Right renal pelvis (tissue), 4 donors: ENCODE measurements at regions not wholly inside any gene's neighbourhood (a gene's known extent, or its start where the extent isn't known, plus 50 kb on each side); places are given as distances from the start of the nearest gene placed in this dataset.
"Not testable (repeated sequence)": the region's sequence is repeated elsewhere in the genome, so short reads cannot be mapped to it uniquely, and the experiment has no call there.

ENCODE experiments used
- DNase-seq, 4 donors: peaks; one replicate each; pipeline ENCODE4 v3.0.0-alpha.2; 2013; ENCODE audit warnings: low read depth in 4 of 4, low spot score in 3 of 4, missing footprints in 1 of 4

- no peak for DNase-seq
Measured at GRCh38 chr4:64016893-64017292, 392.4 kb downstream of the TECRL start.

- no peak for DNase-seq
Measured at GRCh38 chr4:64014647-64015046, 394.6 kb downstream of the TECRL start.

- no peak for DNase-seq
Measured at GRCh38 chr4:64001229-64001898, 407.9 kb downstream of the TECRL start.

- no peak for DNase-seq
Measured at GRCh38 chr4:64000241-64000640, 409.0 kb downstream of the TECRL start.

GRCh38 chr4:63986253-63986652, 423.0 kb downstream of the TECRL start:
- DNase-seq: no peak

GRCh38 chr4:63983224-63983623, 426.0 kb downstream of the TECRL start:
- no peak for DNase-seq

GRCh38 chr4:63965875-63966274, 443.4 kb downstream of the TECRL start:
- DNase-seq: no peak

GRCh38 chr4:63942706-63943286, 466.5 kb downstream of the TECRL start:
- DNase-seq: not testable (repeated sequence)

- peak in 1 of 4 donors; percentile 10 for DNase-seq
Measured at GRCh38 chr4:63937961-63938360, 471.3 kb downstream of the TECRL start.

- DNase-seq: no peak
Measured at GRCh38 chr4:63922146-63922545, 487.1 kb downstream of the TECRL start.

- DNase-seq: no peak
Measured at GRCh38 chr4:63921561-63921960, 487.7 kb downstream of the TECRL start.

- no peak for DNase-seq
Measured at GRCh38 chr4:63919636-63920365, 489.4 kb downstream of the TECRL start.

- no peak for DNase-seq
Measured at GRCh38 chr4:63906660-63907183, 502.5 kb downstream of the TECRL start.

- DNase-seq: no peak
Measured at GRCh38 chr4:63904201-63904600, 505.0 kb downstream of the TECRL start.

- DNase-seq: no peak
Measured at GRCh38 chr4:63901304-63901703, 507.9 kb downstream of the TECRL start.

GRCh38 chr4:63898961-63899360, 510.3 kb downstream of the TECRL start:
- no peak for DNase-seq

- no peak for DNase-seq
Measured at GRCh38 chr4:63894161-63894560, 515.1 kb downstream of the TECRL start.

GRCh38 chr4:63869370-63869769, 539.9 kb downstream of the TECRL start:
- DNase-seq: no peak

GRCh38 chr4:63851496-63851895, 557.8 kb downstream of the TECRL start:
- no peak for DNase-seq

GRCh38 chr4:63841266-63841665, 568.0 kb downstream of the TECRL start:
- DNase-seq: no peak

- DNase-seq: no peak
Measured at GRCh38 chr4:63831590-63832155, 577.6 kb downstream of the TECRL start.
